NCI-H1436 (cell line): ENCODE measurements at regions not wholly inside any gene's neighbourhood (a gene's known extent, or its start where the extent isn't known, plus 50 kb on each side); places are given as distances from the start of the nearest gene placed in this dataset.
"Not testable (repeated sequence)": the region's sequence is repeated elsewhere in the genome, so short reads cannot be mapped to it uniquely, and the experiment has no call there.

Experiments
- DNase-seq: peaks from one replicate; lab custom pipeline; 2025; lab: John Stamatoyannopoulos, UW

GRCh38 chr9:134561427-134562145 lies 80.0 kb upstream of the COL5A1 start:
- no peak for DNase-seq

GRCh38 chr9:134562146-134562849 lies 79.3 kb upstream of the COL5A1 start:
- DNase-seq, result no peak

- no peak for DNase-seq
Measured at GRCh38 chr9:134563397-134563796, 78.2 kb upstream of the COL5A1 start.

- no peak for DNase-seq
Measured at GRCh38 chr9:134564431-134565170, 77.0 kb upstream of the COL5A1 start.

GRCh38 chr9:134565316-134565915 lies 76.2 kb upstream of the COL5A1 start:
- DNase-seq, result no peak

GRCh38 chr9:134566196-134566847 lies 75.3 kb upstream of the COL5A1 start:
- DNase-seq, result no peak

GRCh38 chr9:134566936-134567335 lies 74.7 kb upstream of the COL5A1 start:
- no peak for DNase-seq

- DNase-seq, result no peak
Measured at GRCh38 chr9:134568116-134568515, 73.5 kb upstream of the COL5A1 start.

GRCh38 chr9:134568811-134569210 lies 72.8 kb upstream of the COL5A1 start:
- DNase-seq, result no peak

- DNase-seq, result no peak
Measured at GRCh38 chr9:134569626-134570025, 72.0 kb upstream of the COL5A1 start.

GRCh38 chr9:134570151-134570621 lies 71.4 kb upstream of the COL5A1 start:
- DNase-seq, result peak; percentile 20

GRCh38 chr9:134570711-134571325 lies 70.8 kb upstream of the COL5A1 start:
- no peak for DNase-seq

- DNase-seq, result no peak
Measured at GRCh38 chr9:134571326-134571931, 70.2 kb upstream of the COL5A1 start.

- DNase-seq, result no peak
Measured at GRCh38 chr9:134571946-134572917, 69.4 kb upstream of the COL5A1 start.

GRCh38 chr9:134574686-134575085 lies 66.9 kb upstream of the COL5A1 start:
- not testable (repeated sequence) for DNase-seq

GRCh38 chr9:134575103-134575900 lies 66.3 kb upstream of the COL5A1 start:
- DNase-seq, result no peak

GRCh38 chr9:134575901-134576176 lies 65.8 kb upstream of the COL5A1 start:
- no peak for DNase-seq

GRCh38 chr9:134585021-134585561 lies 56.5 kb upstream of the COL5A1 start:
- no peak for DNase-seq
